ENCODE measurements at regions not wholly inside any gene's neighbourhood (a gene's known extent, or its start where the extent isn't known, plus 50 kb on each side); places are given as distances from the start of the nearest gene placed in this dataset.

DNA sequence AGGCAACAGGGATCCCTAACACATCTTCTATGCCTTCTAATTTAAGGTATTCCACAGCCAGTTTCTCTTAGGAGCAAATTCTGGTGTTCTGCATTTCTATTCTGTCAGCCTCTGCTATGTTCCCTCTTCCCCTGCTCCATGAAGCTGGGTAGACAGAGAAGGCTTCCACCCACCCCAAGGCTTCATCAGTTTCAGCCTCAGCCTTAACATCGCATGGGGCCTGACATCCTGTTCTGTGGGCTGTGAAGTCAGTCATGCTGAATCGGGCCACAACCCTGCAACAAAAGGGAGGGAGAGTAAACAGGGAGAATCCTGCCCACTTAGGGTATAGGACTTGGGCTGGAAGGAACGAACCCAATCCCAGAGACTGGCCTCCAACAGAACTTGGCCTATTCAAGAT, 70.6 kb upstream of the PPM1B start:
- no peak for TF ChIP-seq GATA2 (IDR thresholded peaks at IDR 0.05; ENCODE audit: low read depth, low read length)
- no peak for TF ChIP-seq GATA3 (IDR thresholded peaks at IDR 0.05; ENCODE audit: low read depth, low read length)

All from SH-SY5Y (cell line).